ENCODE measurements at regions not wholly inside any gene's neighbourhood (a gene's known extent, or its start where the extent isn't known, plus 50 kb on each side); places are given as distances from the start of the nearest gene placed in this dataset.

- no peak for TF ChIP-seq TAF1 (IDR thresholded peaks at IDR 0.05; ENCODE audit: borderline replicate concordance, insufficient read depth, low read length)
- TF ChIP-seq POLR2AphosphoS5 (IDR thresholded peaks at IDR 0.05; ENCODE audit: low read depth, low read length): no peak
- no peak for TF ChIP-seq REST (IDR thresholded peaks at IDR 0.05; ENCODE audit: insufficient read depth in 1 of 2, low read depth in 2 of 2, low read length in 2 of 2)
- no peak for TF ChIP-seq SIN3A (IDR thresholded peaks at IDR 0.05; ENCODE audit: borderline replicate concordance, insufficient read depth, low read length)
Observed at GRCh38 chr16:52832771-52833170, 219.9 kb downstream of the CHD9NB start.
